ENCODE measurements at regions not wholly inside any gene's neighbourhood (a gene's known extent, or its start where the extent isn't known, plus 50 kb on each side); places are given as distances from the start of the nearest gene placed in this dataset.
A peak's percentile ranks its signal among the peaks of the same experiment; 100 is the strongest.

- DNase-seq (ENCODE audit: extremely low spot score): no peak
- ChIA-PET CTCF (interaction anchor here (0.8 to 1.6 kb wide), 2 partner anchors 19 to 578 kb away, joined by 3 to 5 read pairs; no protein-coding TSS in a partner anchor), POLR2A (no interaction called here)
- TF ChIP-seq ELF4 (IDR thresholded peaks at IDR 0.05) (no peak), SUZ12 (IDR thresholded peaks at IDR 0.05) (no peak), ZNF384 (IDR thresholded peaks at IDR 0.05) (no peak), FOXM1 (IDR thresholded peaks at IDR 0.05; ENCODE audit: borderline replicate concordance) (no peak), BHLHE40 (IDR thresholded peaks at IDR 0.05; ENCODE audit: borderline replicate concordance) (no peak), CTBP1 (IDR thresholded peaks at IDR 0.05; ENCODE audit: borderline replicate concordance) (no peak), SP1 (IDR thresholded peaks at IDR 0.05) (no peak), LEF1 (IDR thresholded peaks at IDR 0.05; ENCODE audit: borderline replicate concordance) (no peak), L3MBTL2 (conservative IDR thresholded peaks at IDR 0.05) (no peak), NFRKB (IDR thresholded peaks at IDR 0.05) (no peak), FOXK2 (IDR thresholded peaks at IDR 0.05) (no peak), HDGF (IDR thresholded peaks at IDR 0.05; ENCODE audit: borderline replicate concordance) (no peak), PKNOX1 (IDR thresholded peaks at IDR 0.05) (no peak), FOXA1 (IDR thresholded peaks at IDR 0.05) (no peak), TARDBP (IDR thresholded peaks at IDR 0.05) (no peak), ARNT (IDR thresholded peaks at IDR 0.05) (no peak)
Measured at GRCh38 chr16:5634666-5635180, 537.1 kb upstream of the EEF2KMT start.

- TF ChIP-seq ZNF384 (IDR thresholded peaks at IDR 0.05): no peak
- ChIA-PET CTCF (interaction anchor here (0.5 to 1.6 kb wide), 4 partner anchors 18 to 577 kb away, joined by 3 to 5 read pairs (median 4); no protein-coding TSS in a partner anchor), POLR2A (no interaction called here)
- peak; percentile 51 for DNase-seq (ENCODE audit: extremely low spot score)
Measured at GRCh38 chr16:5633845-5634440, 536.3 kb upstream of the EEF2KMT start.

DNA sequence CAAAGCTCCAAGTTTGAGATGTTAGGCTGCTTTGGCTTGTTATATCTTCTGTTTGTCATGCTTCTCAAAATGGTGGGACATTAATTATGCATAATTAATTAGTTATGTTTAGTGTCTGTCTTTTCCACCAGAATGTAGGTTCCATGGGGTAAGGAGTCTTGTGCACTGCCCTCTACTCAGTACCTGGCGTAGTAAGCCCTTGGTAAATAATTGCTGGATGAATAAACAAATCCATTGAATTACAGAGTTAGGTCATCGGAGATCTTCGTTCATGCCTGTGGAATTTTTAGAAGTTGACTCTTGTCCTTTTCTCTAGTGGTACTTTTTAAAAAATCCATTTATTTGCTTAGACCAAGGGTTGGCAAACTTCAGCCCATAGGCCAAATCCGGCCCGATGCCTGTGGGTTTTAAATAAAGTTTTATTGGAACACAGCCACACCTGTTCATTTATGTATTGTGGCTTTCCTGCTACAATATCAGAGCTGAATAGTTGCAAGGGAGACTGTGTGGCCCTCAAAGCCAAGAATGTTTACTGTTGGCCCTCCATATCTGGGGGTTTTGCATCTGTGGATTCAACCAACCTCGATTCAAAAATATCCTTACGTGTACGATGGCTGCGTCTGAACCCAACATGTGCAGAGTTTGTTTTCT lies 524.8 kb upstream of the EEF2KMT start:
- TF ChIP-seq HDGF (IDR thresholded peaks at IDR 0.05; ENCODE audit: borderline replicate concordance): no peak
- no peak for TF ChIP-seq ELF4 (IDR thresholded peaks at IDR 0.05)
- no peak for TF ChIP-seq BHLHE40 (IDR thresholded peaks at IDR 0.05; ENCODE audit: borderline replicate concordance)
- TF ChIP-seq CTBP1 (IDR thresholded peaks at IDR 0.05; ENCODE audit: borderline replicate concordance): no peak
- TF ChIP-seq L3MBTL2 (conservative IDR thresholded peaks at IDR 0.05): no peak
- no peak for TF ChIP-seq FOXA1 (IDR thresholded peaks at IDR 0.05)
- TF ChIP-seq FOXM1 (IDR thresholded peaks at IDR 0.05; ENCODE audit: borderline replicate concordance): no peak
- TF ChIP-seq NFRKB (IDR thresholded peaks at IDR 0.05): no peak
- no peak for TF ChIP-seq ARNT (IDR thresholded peaks at IDR 0.05)
- no peak for DNase-seq (ENCODE audit: extremely low spot score)
- ChIA-PET CTCF (no interaction called here), POLR2A (no interaction called here)

DNA sequence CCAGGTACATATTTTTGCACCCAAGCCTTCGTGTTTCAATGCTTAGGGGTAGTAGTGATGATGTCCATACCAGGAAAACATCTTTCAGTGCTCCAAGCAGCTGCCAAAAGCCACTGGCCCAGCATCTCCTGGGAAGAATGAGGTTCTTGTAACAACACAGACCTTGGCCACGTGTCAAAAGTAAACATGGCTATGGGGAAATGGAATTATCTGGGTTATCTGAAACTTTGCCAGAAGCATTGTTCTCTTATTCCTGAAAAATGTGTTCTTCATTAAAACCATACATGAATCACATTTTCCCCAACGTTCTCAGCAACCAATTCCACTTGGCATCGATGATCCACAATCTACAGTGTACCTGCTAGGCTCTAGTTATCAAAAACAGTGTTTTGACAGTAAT lies 524.2 kb upstream of the EEF2KMT start:
- POLR2A ChIA-PET: no interaction called here
- no peak for TF ChIP-seq LEF1 (IDR thresholded peaks at IDR 0.05; ENCODE audit: borderline replicate concordance)
- no peak for TF ChIP-seq SUZ12 (IDR thresholded peaks at IDR 0.05)
- TF ChIP-seq FOXM1 (IDR thresholded peaks at IDR 0.05; ENCODE audit: borderline replicate concordance): no peak
- no peak for TF ChIP-seq TARDBP (IDR thresholded peaks at IDR 0.05)
- TF ChIP-seq CTBP1 (IDR thresholded peaks at IDR 0.05; ENCODE audit: borderline replicate concordance): no peak
- no peak for TF ChIP-seq ELF4 (IDR thresholded peaks at IDR 0.05)
- TF ChIP-seq SP1 (IDR thresholded peaks at IDR 0.05): no peak
- TF ChIP-seq HDGF (IDR thresholded peaks at IDR 0.05; ENCODE audit: borderline replicate concordance): no peak
- no peak for TF ChIP-seq ZNF384 (IDR thresholded peaks at IDR 0.05)
- no peak for TF ChIP-seq FOXK2 (IDR thresholded peaks at IDR 0.05)
- no peak for TF ChIP-seq L3MBTL2 (conservative IDR thresholded peaks at IDR 0.05)
- no peak for TF ChIP-seq FOXA1 (IDR thresholded peaks at IDR 0.05)
- TF ChIP-seq NFRKB (IDR thresholded peaks at IDR 0.05): no peak
- no peak for TF ChIP-seq ARNT (IDR thresholded peaks at IDR 0.05)
- no peak for TF ChIP-seq PKNOX1 (IDR thresholded peaks at IDR 0.05)
- TF ChIP-seq BHLHE40 (IDR thresholded peaks at IDR 0.05; ENCODE audit: borderline replicate concordance): no peak
- CTCF ChIA-PET: no interaction called here
- no peak for DNase-seq (ENCODE audit: extremely low spot score)

DNA sequence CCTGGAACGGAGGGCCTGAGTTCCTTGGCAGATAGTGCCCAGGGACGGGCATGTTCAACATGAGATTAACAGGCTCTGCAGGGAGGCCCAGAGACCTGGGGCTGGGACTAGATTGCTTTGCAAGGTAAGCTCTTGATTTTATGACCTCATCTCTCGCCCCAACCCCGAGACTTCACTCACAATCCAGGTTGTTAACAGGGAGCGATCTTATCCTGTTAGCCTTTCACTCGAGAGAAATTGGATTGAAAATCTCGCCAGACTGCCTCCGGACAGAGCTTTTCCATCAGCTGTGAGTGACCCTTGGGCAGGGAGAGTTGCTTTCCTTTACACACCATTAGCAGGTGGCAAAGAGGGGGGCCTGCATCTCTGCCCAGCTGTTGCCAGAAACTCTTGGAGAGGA lies 521.7 kb upstream of the EEF2KMT start:
- no peak for TF ChIP-seq ARNT (IDR thresholded peaks at IDR 0.05)
- TF ChIP-seq FOXM1 (IDR thresholded peaks at IDR 0.05; ENCODE audit: borderline replicate concordance): no peak
- no peak for TF ChIP-seq SP1 (IDR thresholded peaks at IDR 0.05)
- TF ChIP-seq L3MBTL2 (conservative IDR thresholded peaks at IDR 0.05): no peak
- TF ChIP-seq LEF1 (IDR thresholded peaks at IDR 0.05; ENCODE audit: borderline replicate concordance): no peak
- TF ChIP-seq ZNF384 (IDR thresholded peaks at IDR 0.05): no peak
- no peak for TF ChIP-seq TARDBP (IDR thresholded peaks at IDR 0.05)
- no peak for TF ChIP-seq FOXA1 (IDR thresholded peaks at IDR 0.05)
- TF ChIP-seq HDGF (IDR thresholded peaks at IDR 0.05; ENCODE audit: borderline replicate concordance): no peak
- CTCF ChIA-PET: interaction anchor here (0.7 kb wide), 1 partner anchor 121 kb away, joined by 3 read pairs; no protein-coding TSS in a partner anchor
- POLR2A ChIA-PET: no interaction called here
- no peak for DNase-seq (ENCODE audit: extremely low spot score)

DNA sequence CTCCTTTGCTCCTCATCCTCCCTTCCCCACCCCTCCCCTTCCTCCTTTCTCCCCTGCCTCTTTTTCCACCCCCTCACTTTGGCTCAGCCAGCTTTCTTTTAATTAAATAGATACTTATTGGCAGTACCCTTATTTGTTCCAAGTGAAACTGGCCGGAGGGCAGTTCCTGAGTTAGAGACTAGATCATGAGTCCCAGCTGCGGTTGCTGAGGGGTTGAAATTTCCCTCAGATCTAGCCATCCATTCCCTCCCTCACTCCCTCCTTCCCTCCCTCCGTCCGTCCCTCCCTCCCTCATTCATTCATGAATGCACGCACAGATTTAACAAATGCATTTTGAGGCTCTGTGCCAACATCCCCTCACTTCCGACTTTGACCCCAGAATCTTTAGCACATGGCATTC lies 519.2 kb upstream of the EEF2KMT start:
- ChIA-PET CTCF (interaction anchor here (0.7 to 1.5 kb wide), 6 partner anchors 10 to 1762 kb away, joined by 3 to 6 read pairs (median 4); no protein-coding TSS in a partner anchor), POLR2A (no interaction called here)
- DNase-seq (ENCODE audit: extremely low spot score): no peak
- no peak for TF ChIP-seq CTBP1 (IDR thresholded peaks at IDR 0.05; ENCODE audit: borderline replicate concordance)
- TF ChIP-seq FOXK2 (IDR thresholded peaks at IDR 0.05): no peak
- no peak for TF ChIP-seq FOXM1 (IDR thresholded peaks at IDR 0.05; ENCODE audit: borderline replicate concordance)
- no peak for TF ChIP-seq BHLHE40 (IDR thresholded peaks at IDR 0.05; ENCODE audit: borderline replicate concordance)
- no peak for TF ChIP-seq SUZ12 (IDR thresholded peaks at IDR 0.05)
- TF ChIP-seq ARNT (IDR thresholded peaks at IDR 0.05): no peak
- no peak for TF ChIP-seq ZNF384 (IDR thresholded peaks at IDR 0.05)
- TF ChIP-seq ELF4 (IDR thresholded peaks at IDR 0.05): no peak
- no peak for TF ChIP-seq SP1 (IDR thresholded peaks at IDR 0.05)
- TF ChIP-seq FOXA1 (IDR thresholded peaks at IDR 0.05): no peak
